DMS153 (cell line): ENCODE measurements at regions not wholly inside any gene's neighbourhood (a gene's known extent, or its start where the extent isn't known, plus 50 kb on each side); places are given as distances from the start of the nearest gene placed in this dataset.
"Not testable (repeated sequence)": the region's sequence is repeated elsewhere in the genome, so short reads cannot be mapped to it uniquely, and the experiment has no call there.

ENCODE experiments used
- DNase-seq: peaks from one replicate; lab custom pipeline; 2025; lab: John Stamatoyannopoulos, UW

GRCh38 chr4:124943145-124943889 is 230.8 kb upstream of the ANKRD50 start:
- DNase-seq: no peak

- DNase-seq: no peak
Observed at GRCh38 chr4:124941267-124941666, 228.7 kb upstream of the ANKRD50 start.

- no peak for DNase-seq
Observed at GRCh38 chr4:124940387-124940786, 227.9 kb upstream of the ANKRD50 start.

GRCh38 chr4:124939908-124940307 is 227.4 kb upstream of the ANKRD50 start:
- DNase-seq: peak; percentile 28

GRCh38 chr4:124938836-124939235 is 226.3 kb upstream of the ANKRD50 start:
- no peak for DNase-seq

GRCh38 chr4:124937993-124938392 is 225.5 kb upstream of the ANKRD50 start:
- DNase-seq: no peak

GRCh38 chr4:124936427-124936826 is 223.9 kb upstream of the ANKRD50 start:
- DNase-seq: peak; percentile 80

- DNase-seq: no peak
Observed at GRCh38 chr4:124934916-124935315, 222.4 kb upstream of the ANKRD50 start.

GRCh38 chr4:124933521-124933920 is 221.0 kb upstream of the ANKRD50 start:
- DNase-seq: no peak

- no peak for DNase-seq
Observed at GRCh38 chr4:124932447-124932846, 219.9 kb upstream of the ANKRD50 start.

- DNase-seq: no peak
Observed at GRCh38 chr4:124931050-124931449, 218.5 kb upstream of the ANKRD50 start.

- not testable (repeated sequence) for DNase-seq
Observed at GRCh38 chr4:124922748-124923147, 210.2 kb upstream of the ANKRD50 start.

GRCh38 chr4:124918559-124919122 is 206.1 kb upstream of the ANKRD50 start:
- DNase-seq: no peak

- no peak for DNase-seq
Observed at GRCh38 chr4:124915073-124915472, 202.5 kb upstream of the ANKRD50 start.

- no peak for DNase-seq
Observed at GRCh38 chr4:124913237-124913636, 200.7 kb upstream of the ANKRD50 start.

- DNase-seq: no peak
Observed at GRCh38 chr4:124910327-124910726, 197.8 kb upstream of the ANKRD50 start.

- DNase-seq: no peak
Observed at GRCh38 chr4:124907881-124908280, 195.3 kb upstream of the ANKRD50 start.

GRCh38 chr4:124905441-124905840 is 192.9 kb upstream of the ANKRD50 start:
- no peak for DNase-seq

GRCh38 chr4:124904723-124905388 is 192.3 kb upstream of the ANKRD50 start:
- peak; percentile 69 for DNase-seq

- DNase-seq: peak; percentile 74
Observed at GRCh38 chr4:124903995-124904722, 191.6 kb upstream of the ANKRD50 start.

GRCh38 chr4:124902001-124902515 is 189.5 kb upstream of the ANKRD50 start:
- DNase-seq: peak; percentile 5

GRCh38 chr4:124899997-124900396 is 187.5 kb upstream of the ANKRD50 start:
- DNase-seq: no peak
